Endothelial cell of umbilical vein (primary cell): ENCODE measurements at regions not wholly inside any gene's neighbourhood (a gene's known extent, or its start where the extent isn't known, plus 50 kb on each side); places are given as distances from the start of the nearest gene placed in this dataset.

ENCODE experiments used
- EZH2 ChIP-seq: IDR thresholded peaks from 2 replicates; pipeline ENCODE4 v1.6.1; 2012; ENCODE audit warnings: borderline replicate concordance, low read depth, mild to moderate bottlenecking, moderate library complexity, low read length, inconsistent platforms; ENCODE audit not compliant: severe bottlenecking
- FOS ChIP-seq: IDR thresholded peaks from 2 replicates; pipeline ENCODE4 v1.6.1; 2011; ENCODE audit warnings: mild to moderate bottlenecking, low read length, moderate library complexity, borderline replicate concordance; ENCODE audit not compliant: insufficient read depth
- GATA2 ChIP-seq: IDR thresholded peaks from 2 replicates; pipeline ENCODE4 v1.7.0; 2011; ENCODE audit warnings: low read depth, mild to moderate bottlenecking, moderate library complexity, mixed read lengths, low read length; ENCODE audit not compliant: insufficient read length, insufficient read depth
- JUN ChIP-seq: IDR thresholded peaks from 2 replicates; pipeline ENCODE4 v1.6.1; 2011; ENCODE audit warnings: borderline replicate concordance, low read depth; ENCODE audit not compliant: insufficient read length, insufficient read depth
- MYC ChIP-seq: IDR thresholded peaks from one replicate; pipeline ENCODE4 v1.6.1; 2011; ENCODE audit warnings: mild to moderate bottlenecking, low read depth, low read length
- POLR2A ChIP-seq: IDR thresholded peaks from 2 replicates; pipeline ENCODE4 v1.6.1; 2012; ENCODE audit warnings: low read depth, mild to moderate bottlenecking, control low read depth, low read length
- POLR2AphosphoS5 ChIP-seq: IDR thresholded peaks from 2 replicates; pipeline ENCODE4 v1.6.1; 2012; ENCODE audit warnings: low read depth, mild to moderate bottlenecking, control low read depth, low read length, moderate library complexity; ENCODE audit not compliant: insufficient read depth
- TF ChIP-seq, protein P1 (sequence below), 2 donors: IDR thresholded peaks; 1 replicate in 1 of 2; 2 replicates in 1 of 2; pipeline ENCODE4 v1.5.1; 2011; ENCODE audit warnings: low read length in 2 of 2, mild to moderate bottlenecking in 2 of 2, moderate library complexity in 2 of 2, control low read depth in 1 of 2, inconsistent platforms in 1 of 2, low read depth in 1 of 2; ENCODE audit not compliant: insufficient read depth in 1 of 2; ENCODE audit errors: extremely low read depth in 1 of 2
- TF ChIP-seq, protein P2 (sequence below): IDR thresholded peaks from 2 replicates; pipeline ENCODE4 v1.6.1; 2011; ENCODE audit not compliant: insufficient read depth, insufficient read length

GRCh38 chr11:20211691-20212090, 51.4 kb upstream of the DBX1 start:
- TF ChIP-seq, protein P1, sequence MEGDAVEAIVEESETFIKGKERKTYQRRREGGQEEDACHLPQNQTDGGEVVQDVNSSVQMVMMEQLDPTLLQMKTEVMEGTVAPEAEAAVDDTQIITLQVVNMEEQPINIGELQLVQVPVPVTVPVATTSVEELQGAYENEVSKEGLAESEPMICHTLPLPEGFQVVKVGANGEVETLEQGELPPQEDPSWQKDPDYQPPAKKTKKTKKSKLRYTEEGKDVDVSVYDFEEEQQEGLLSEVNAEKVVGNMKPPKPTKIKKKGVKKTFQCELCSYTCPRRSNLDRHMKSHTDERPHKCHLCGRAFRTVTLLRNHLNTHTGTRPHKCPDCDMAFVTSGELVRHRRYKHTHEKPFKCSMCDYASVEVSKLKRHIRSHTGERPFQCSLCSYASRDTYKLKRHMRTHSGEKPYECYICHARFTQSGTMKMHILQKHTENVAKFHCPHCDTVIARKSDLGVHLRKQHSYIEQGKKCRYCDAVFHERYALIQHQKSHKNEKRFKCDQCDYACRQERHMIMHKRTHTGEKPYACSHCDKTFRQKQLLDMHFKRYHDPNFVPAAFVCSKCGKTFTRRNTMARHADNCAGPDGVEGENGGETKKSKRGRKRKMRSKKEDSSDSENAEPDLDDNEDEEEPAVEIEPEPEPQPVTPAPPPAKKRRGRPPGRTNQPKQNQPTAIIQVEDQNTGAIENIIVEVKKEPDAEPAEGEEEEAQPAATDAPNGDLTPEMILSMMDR (IDR thresholded peaks at IDR 0.05; ENCODE audit: extremely low read depth in 1 of 2, insufficient read depth in 1 of 2, low read depth in 1 of 2, low read length in 2 of 2) = no peak
- TF ChIP-seq POLR2A = no peak
- TF ChIP-seq POLR2AphosphoS5 = no peak
- no peak for TF ChIP-seq GATA2
- TF ChIP-seq, protein P2, sequence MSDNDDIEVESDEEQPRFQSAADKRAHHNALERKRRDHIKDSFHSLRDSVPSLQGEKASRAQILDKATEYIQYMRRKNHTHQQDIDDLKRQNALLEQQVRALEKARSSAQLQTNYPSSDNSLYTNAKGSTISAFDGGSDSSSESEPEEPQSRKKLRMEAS = no peak
- TF ChIP-seq JUN = no peak
- no peak for TF ChIP-seq EZH2
- no peak for TF ChIP-seq MYC
- TF ChIP-seq FOS = no peak
